Spleen (tissue), 7 donors: ENCODE measurements at regions not wholly inside any gene's neighbourhood (a gene's known extent, or its start where the extent isn't known, plus 50 kb on each side); places are given as distances from the start of the nearest gene placed in this dataset.

Experiments used
- POLR2AphosphoS5 ChIP-seq, 3 donors: sonication (generic); formaldehyde crosslinking; IDR thresholded peaks; one replicate each; pipeline ENCODE4 v1.5.1; 2017; ENCODE audit warnings: antibody characterized with exemption in 3 of 3
- TF ChIP-seq, protein P1 (sequence below), 11 experiments: fragments of 200-600 bp in 7 of 11; fragments of 450-650 bp in 4 of 11; sonication (generic) in 4 of 11; IDR thresholded peaks in 8 of 11; conservative IDR thresholded peaks in 3 of 11; 1 replicate in 7 of 11; 2 replicates in 4 of 11; pipeline versions ENCODE4 v1.4.0 to v1.8.0; 2016 to 2021; ENCODE audit warnings: antibody characterized with exemption in 11 of 11, inconsistent platforms in 4 of 11, mild to moderate bottlenecking in 1 of 11
- donor health status: DM: no; HTN: no; CAD: no; lungs with moderate emphysema.
- donor health status: DM: no; HTN: no; CAD: no.
- donor health status: DM: no; HTN: no; CAD: no.

GRCh38 chr3:164468055-164468454 lies 610.2 kb downstream of the SI start:
- TF ChIP-seq, protein P1, sequence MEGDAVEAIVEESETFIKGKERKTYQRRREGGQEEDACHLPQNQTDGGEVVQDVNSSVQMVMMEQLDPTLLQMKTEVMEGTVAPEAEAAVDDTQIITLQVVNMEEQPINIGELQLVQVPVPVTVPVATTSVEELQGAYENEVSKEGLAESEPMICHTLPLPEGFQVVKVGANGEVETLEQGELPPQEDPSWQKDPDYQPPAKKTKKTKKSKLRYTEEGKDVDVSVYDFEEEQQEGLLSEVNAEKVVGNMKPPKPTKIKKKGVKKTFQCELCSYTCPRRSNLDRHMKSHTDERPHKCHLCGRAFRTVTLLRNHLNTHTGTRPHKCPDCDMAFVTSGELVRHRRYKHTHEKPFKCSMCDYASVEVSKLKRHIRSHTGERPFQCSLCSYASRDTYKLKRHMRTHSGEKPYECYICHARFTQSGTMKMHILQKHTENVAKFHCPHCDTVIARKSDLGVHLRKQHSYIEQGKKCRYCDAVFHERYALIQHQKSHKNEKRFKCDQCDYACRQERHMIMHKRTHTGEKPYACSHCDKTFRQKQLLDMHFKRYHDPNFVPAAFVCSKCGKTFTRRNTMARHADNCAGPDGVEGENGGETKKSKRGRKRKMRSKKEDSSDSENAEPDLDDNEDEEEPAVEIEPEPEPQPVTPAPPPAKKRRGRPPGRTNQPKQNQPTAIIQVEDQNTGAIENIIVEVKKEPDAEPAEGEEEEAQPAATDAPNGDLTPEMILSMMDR (IDR thresholded peaks at IDR 0.05 in 8 of 11, conservative IDR thresholded peaks at IDR 0.05 in 3 of 11), result no peak
- TF ChIP-seq POLR2AphosphoS5 (IDR thresholded peaks at IDR 0.05), result no peak
